Endothelial cell of umbilical vein (primary cell): ENCODE measurements at regions not wholly inside any gene's neighbourhood (a gene's known extent, or its start where the extent isn't known, plus 50 kb on each side); places are given as distances from the start of the nearest gene placed in this dataset.

Experiments used
- BruUV-seq: library from RNA; stranded (reverse); fragments of 400-500 nt; replicated peaks from 2 replicates; lab custom pipeline; 2021; lab: Mats Ljungman, UMichigan
- CTCF ChIA-PET: fragments of 300-600, 350-600 bp; sonication (Branson Sonifier 250); formaldehyde crosslinking; loops from one replicate; lab custom pipeline; 2021; ENCODE audit warnings: antibody characterized with exemption, inconsistent platforms; lab: Charles Lee
- POLR2A ChIA-PET: fragments of 300-600, 350-600 bp; sonication (Branson Sonifier 250); formaldehyde crosslinking; loops from one replicate; lab custom pipeline; 2021; ENCODE audit warnings: antibody characterized with exemption, inconsistent platforms; lab: Charles Lee
- DNase-seq: peaks from one replicate; pipeline ENCODE4 v3.0.0-alpha.2; 2011; ENCODE audit warnings: low read depth, low spot score
- FAIRE-seq: peaks from 2 replicates; lab custom pipeline; 2011; peaks lifted over from hg19 to GRCh38; lab: Jason Lieb, UNC
- H2AFZ ChIP-seq: 2 replicates; pipeline ENCODE4 v1.6.0; 2012; ENCODE audit warnings: low read depth, low read length, control low read depth, inconsistent platforms
- H3K27ac ChIP-seq: 2 replicates; pipeline ENCODE4 v1.5.1; 2011; ENCODE audit warnings: low read depth, mild to moderate bottlenecking, control low read depth, low read length, moderate library complexity; ENCODE audit not compliant: insufficient read depth
- H3K27me3 ChIP-seq, 2 experiments: 2 replicates each; pipeline versions ENCODE4 v1.6.0 to v1.6.1; 2011; ENCODE audit warnings: low read length in 2 of 2, mixed read lengths in 1 of 2; ENCODE audit not compliant: control insufficient read depth in 2 of 2, insufficient read depth in 2 of 2
- H3K36me3 ChIP-seq, 2 experiments: 2 replicates in 1 of 2; 3 replicates in 1 of 2; pipeline ENCODE4 v1.5.1; 2011; ENCODE audit warnings: low read length in 2 of 2, mild to moderate bottlenecking in 1 of 2, moderate library complexity in 1 of 2; ENCODE audit not compliant: control insufficient read depth in 2 of 2, insufficient read depth in 2 of 2; ENCODE audit errors: extremely low read depth in 1 of 2
- H3K4me1 ChIP-seq: 3 replicates; pipeline ENCODE4 v1.5.1; 2011; ENCODE audit warnings: mild to moderate bottlenecking, low read length; ENCODE audit not compliant: control insufficient read depth, insufficient read depth; ENCODE audit errors: extremely low read depth
- H3K4me2 ChIP-seq: 2 replicates; pipeline ENCODE4 v1.6.1; 2011; ENCODE audit warnings: low read length, control low read depth, mixed read lengths; ENCODE audit not compliant: insufficient read depth
- H3K4me3 ChIP-seq, 3 experiments: fragments of 200-600 bp in 1 of 3; sonication (generic), shearing (Covaris generic) in 1 of 3; replicated peaks in 1 of 3; 2 replicates each; pipeline ENCODE4 v1.5.1; 2011 to 2016; ENCODE audit warnings: control low read depth in 3 of 3, low read length in 3 of 3, mild to moderate bottlenecking in 2 of 3, inconsistent platforms in 1 of 3, low read depth in 1 of 3, moderate library complexity in 1 of 3; ENCODE audit not compliant: insufficient read depth in 1 of 3
- H3K79me2 ChIP-seq: 2 replicates; pipeline ENCODE4 v1.6.0; 2012; ENCODE audit warnings: low read length, inconsistent platforms; ENCODE audit not compliant: control insufficient read depth, insufficient read depth
- H3K9ac ChIP-seq: replicated peaks from 2 replicates; pipeline ENCODE3; 2011; ENCODE audit warnings: low read length, control low read depth; ENCODE audit not compliant: insufficient read depth; ENCODE audit errors: extremely low read depth
- H3K9me1 ChIP-seq: replicated peaks from 3 replicates; pipeline ENCODE4 v1.6.0; 2011; ENCODE audit warnings: mild to moderate bottlenecking, low read length; ENCODE audit not compliant: control insufficient read depth, insufficient read depth; ENCODE audit errors: extremely low read depth
- H3K9me3 ChIP-seq: replicated peaks from 2 replicates; pipeline ENCODE4 v1.5.1; 2012; ENCODE audit warnings: low read length, inconsistent platforms; ENCODE audit not compliant: control insufficient read depth, insufficient read depth
- H4K20me1 ChIP-seq: replicated peaks from 2 replicates; pipeline ENCODE3; 2011; ENCODE audit warnings: mild to moderate bottlenecking, low read length; ENCODE audit not compliant: control insufficient read depth, insufficient read depth; ENCODE audit errors: extremely low read depth
- EZH2 ChIP-seq: IDR thresholded peaks from 2 replicates; pipeline ENCODE4 v1.6.1; 2012; ENCODE audit warnings: borderline replicate concordance, low read depth, mild to moderate bottlenecking, moderate library complexity, low read length, inconsistent platforms; ENCODE audit not compliant: severe bottlenecking
- FOS ChIP-seq: IDR thresholded peaks from 2 replicates; pipeline ENCODE4 v1.6.1; 2011; ENCODE audit warnings: mild to moderate bottlenecking, low read length, moderate library complexity, borderline replicate concordance; ENCODE audit not compliant: insufficient read depth
- GATA2 ChIP-seq: IDR thresholded peaks from 2 replicates; pipeline ENCODE4 v1.7.0; 2011; ENCODE audit warnings: low read depth, mild to moderate bottlenecking, moderate library complexity, mixed read lengths, low read length; ENCODE audit not compliant: insufficient read length, insufficient read depth
- JUN ChIP-seq: IDR thresholded peaks from 2 replicates; pipeline ENCODE4 v1.6.1; 2011; ENCODE audit warnings: borderline replicate concordance, low read depth; ENCODE audit not compliant: insufficient read length, insufficient read depth
- MYC ChIP-seq: IDR thresholded peaks from one replicate; pipeline ENCODE4 v1.6.1; 2011; ENCODE audit warnings: mild to moderate bottlenecking, low read depth, low read length
- POLR2A ChIP-seq: IDR thresholded peaks from 2 replicates; pipeline ENCODE4 v1.6.1; 2012; ENCODE audit warnings: low read depth, mild to moderate bottlenecking, control low read depth, low read length
- POLR2AphosphoS5 ChIP-seq: IDR thresholded peaks from 2 replicates; pipeline ENCODE4 v1.6.1; 2012; ENCODE audit warnings: low read depth, mild to moderate bottlenecking, control low read depth, low read length, moderate library complexity; ENCODE audit not compliant: insufficient read depth
- dilution Hi-C: fragments of 300-500 bp; cut with MboI; formaldehyde crosslinking; loops from one replicate; pipeline ENCODE4 v1.15.0; 2019; ENCODE audit warnings: low sequenced_read_pairs; ENCODE audit not compliant: extremely low pct_ligation_motif_present
- intact Hi-C: fragments of 100-400 bp; cut with micrococcal nuclease; formaldehyde crosslinking; loops from one replicate; pipeline ENCODE4 v1.10.0; 2022
- TF ChIP-seq, protein P1 (sequence below), 2 donors: IDR thresholded peaks; 1 replicate in 1 of 2; 2 replicates in 1 of 2; pipeline ENCODE4 v1.5.1; 2011; ENCODE audit warnings: low read length in 2 of 2, mild to moderate bottlenecking in 2 of 2, moderate library complexity in 2 of 2, control low read depth in 1 of 2, inconsistent platforms in 1 of 2, low read depth in 1 of 2; ENCODE audit not compliant: insufficient read depth in 1 of 2; ENCODE audit errors: extremely low read depth in 1 of 2
- TF ChIP-seq, protein P2 (sequence below): IDR thresholded peaks from 2 replicates; pipeline ENCODE4 v1.6.1; 2011; ENCODE audit not compliant: insufficient read depth, insufficient read length

GRCh38 chr3:152122851-152123250 lies 145.9 kb upstream of the MBNL1 start:
- intact Hi-C loops = no loop called here

GRCh38 chr3:152123457-152123856 lies 145.3 kb upstream of the MBNL1 start:
- H3K27ac ChIP-seq = no peak overlapping the region
- H3K4me2 ChIP-seq = no peak overlapping the region
- no peak overlapping the region for H3K4me3 ChIP-seq
- intact Hi-C loops = no loop called here
- H3K27me3 ChIP-seq = no peaks in the 10 kb centered on the region
- H2AFZ ChIP-seq = peak overlapping the region; percentile 29
- CTCF ChIA-PET = interaction anchor here (0.8 to 1.0 kb wide), 2 partner anchors 14 to 28 kb away, joined by 3 read pairs; no protein-coding TSS in a partner anchor
- FAIRE-seq (no peak), DNase-seq (no peak)
- no peaks in the 10 kb centered on the region for H3K79me2 ChIP-seq
- H4K20me1 ChIP-seq = no peaks in the 10 kb centered on the region
- H3K9me3 ChIP-seq = no peaks in the 10 kb centered on the region
- no TSS peak for BruUV-seq
- no peak overlapping the region for H3K9ac ChIP-seq
- no peaks in the 10 kb centered on the region for H3K36me3 ChIP-seq
- POLR2A ChIA-PET = no interaction called here
- dilution Hi-C loops = no loop called here
- no peaks in the 10 kb centered on the region for H3K9me1 ChIP-seq
- H3K4me1 ChIP-seq = peaks cover 18% of the 10 kb centered on the region
- TF ChIP-seq FOS (no peak), JUN (no peak), POLR2AphosphoS5 (no peak), POLR2A (no peak), GATA2 (no peak), MYC (no peak), EZH2 (no peak)
- TF ChIP-seq, protein P1, sequence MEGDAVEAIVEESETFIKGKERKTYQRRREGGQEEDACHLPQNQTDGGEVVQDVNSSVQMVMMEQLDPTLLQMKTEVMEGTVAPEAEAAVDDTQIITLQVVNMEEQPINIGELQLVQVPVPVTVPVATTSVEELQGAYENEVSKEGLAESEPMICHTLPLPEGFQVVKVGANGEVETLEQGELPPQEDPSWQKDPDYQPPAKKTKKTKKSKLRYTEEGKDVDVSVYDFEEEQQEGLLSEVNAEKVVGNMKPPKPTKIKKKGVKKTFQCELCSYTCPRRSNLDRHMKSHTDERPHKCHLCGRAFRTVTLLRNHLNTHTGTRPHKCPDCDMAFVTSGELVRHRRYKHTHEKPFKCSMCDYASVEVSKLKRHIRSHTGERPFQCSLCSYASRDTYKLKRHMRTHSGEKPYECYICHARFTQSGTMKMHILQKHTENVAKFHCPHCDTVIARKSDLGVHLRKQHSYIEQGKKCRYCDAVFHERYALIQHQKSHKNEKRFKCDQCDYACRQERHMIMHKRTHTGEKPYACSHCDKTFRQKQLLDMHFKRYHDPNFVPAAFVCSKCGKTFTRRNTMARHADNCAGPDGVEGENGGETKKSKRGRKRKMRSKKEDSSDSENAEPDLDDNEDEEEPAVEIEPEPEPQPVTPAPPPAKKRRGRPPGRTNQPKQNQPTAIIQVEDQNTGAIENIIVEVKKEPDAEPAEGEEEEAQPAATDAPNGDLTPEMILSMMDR (IDR thresholded peaks at IDR 0.05; ENCODE audit: extremely low read depth in 1 of 2, insufficient read depth in 1 of 2, low read depth in 1 of 2, low read length in 2 of 2) = no peak
- TF ChIP-seq, protein P2, sequence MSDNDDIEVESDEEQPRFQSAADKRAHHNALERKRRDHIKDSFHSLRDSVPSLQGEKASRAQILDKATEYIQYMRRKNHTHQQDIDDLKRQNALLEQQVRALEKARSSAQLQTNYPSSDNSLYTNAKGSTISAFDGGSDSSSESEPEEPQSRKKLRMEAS = no peak

More at GRCh38 chr3:152122851-152123250, 145.9 kb upstream of the MBNL1 start:
- no peak for FAIRE-seq
- ChIA-PET POLR2A (no interaction called here), CTCF (interaction anchor here (0.8 to 1.0 kb wide), 2 partner anchors 13 to 28 kb away, joined by 3 read pairs; no protein-coding TSS in a partner anchor)
- Histone ChIP-seq H3K27me3 (no peaks in the 10 kb centered on the region), H3K4me3 (no peak overlapping the region), H3K9me3 (no peaks in the 10 kb centered on the region), H3K9ac (no peak overlapping the region), H3K4me2 (no peak overlapping the region), H4K20me1 (no peaks in the 10 kb centered on the region), H2AFZ (peak overlapping the region; percentile 39), H3K27ac (no peak overlapping the region), H3K4me1 (peaks cover 18% of the 10 kb centered on the region), H3K9me1 (no peaks in the 10 kb centered on the region), H3K79me2 (no peaks in the 10 kb centered on the region), H3K36me3 (no peaks in the 10 kb centered on the region)
- dilution Hi-C loops = no loop called here
- TF ChIP-seq GATA2 (no peak), EZH2 (no peak)
- no peak for DNase-seq
- BruUV-seq = no TSS peak
